NB4 (cell line): ENCODE measurements at regions not wholly inside any gene's neighbourhood (a gene's known extent, or its start where the extent isn't known, plus 50 kb on each side); places are given as distances from the start of the nearest gene placed in this dataset.

Experiments
- POLR2A ChIP-seq: IDR thresholded peaks from 2 replicates; pipeline ENCODE4 v1.6.1; 2011; ENCODE audit warnings: mild to moderate bottlenecking; ENCODE audit not compliant: insufficient read length; ENCODE audit errors: extremely low read depth
- TF ChIP-seq, protein P1 (sequence below): IDR thresholded peaks from one replicate; pipeline ENCODE4 v1.5.1; 2012; ENCODE audit warnings: low read depth, low read length
- TF ChIP-seq, protein P2 (sequence below): IDR thresholded peaks from 2 replicates; pipeline ENCODE4 v1.6.1; 2011; ENCODE audit warnings: low read depth, low read length

DNA sequence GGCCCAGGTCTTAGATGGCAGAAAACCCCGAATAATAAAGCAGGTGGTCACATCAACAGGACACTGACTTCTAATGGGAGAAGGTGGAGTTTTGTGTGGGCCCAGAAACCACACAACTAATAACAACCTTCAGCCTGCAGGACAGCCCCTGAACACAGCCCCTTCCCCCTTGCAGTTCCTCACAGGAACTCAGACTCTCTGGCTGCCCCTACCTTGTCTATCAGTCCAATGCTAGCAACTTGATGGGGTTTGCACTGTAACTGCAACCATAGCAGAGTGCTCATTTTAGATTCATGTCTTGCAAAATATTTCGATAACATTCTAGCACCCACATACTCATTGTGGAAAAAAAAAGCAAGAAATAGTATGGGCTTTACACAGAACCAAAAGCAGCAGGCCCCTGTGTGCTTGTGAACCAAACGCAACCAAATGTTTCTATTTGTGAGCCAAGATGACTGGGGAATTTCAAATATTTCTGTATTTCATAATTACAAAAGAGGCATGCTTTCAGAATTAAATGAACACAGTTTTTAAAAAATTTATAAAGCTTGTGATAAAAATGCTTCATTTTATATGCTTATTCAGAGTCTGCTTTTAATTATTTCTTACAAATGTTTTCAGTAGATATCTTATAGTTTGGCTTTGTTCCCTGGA, 62.7 kb upstream of the PDE4D start:
- TF ChIP-seq, protein P1, sequence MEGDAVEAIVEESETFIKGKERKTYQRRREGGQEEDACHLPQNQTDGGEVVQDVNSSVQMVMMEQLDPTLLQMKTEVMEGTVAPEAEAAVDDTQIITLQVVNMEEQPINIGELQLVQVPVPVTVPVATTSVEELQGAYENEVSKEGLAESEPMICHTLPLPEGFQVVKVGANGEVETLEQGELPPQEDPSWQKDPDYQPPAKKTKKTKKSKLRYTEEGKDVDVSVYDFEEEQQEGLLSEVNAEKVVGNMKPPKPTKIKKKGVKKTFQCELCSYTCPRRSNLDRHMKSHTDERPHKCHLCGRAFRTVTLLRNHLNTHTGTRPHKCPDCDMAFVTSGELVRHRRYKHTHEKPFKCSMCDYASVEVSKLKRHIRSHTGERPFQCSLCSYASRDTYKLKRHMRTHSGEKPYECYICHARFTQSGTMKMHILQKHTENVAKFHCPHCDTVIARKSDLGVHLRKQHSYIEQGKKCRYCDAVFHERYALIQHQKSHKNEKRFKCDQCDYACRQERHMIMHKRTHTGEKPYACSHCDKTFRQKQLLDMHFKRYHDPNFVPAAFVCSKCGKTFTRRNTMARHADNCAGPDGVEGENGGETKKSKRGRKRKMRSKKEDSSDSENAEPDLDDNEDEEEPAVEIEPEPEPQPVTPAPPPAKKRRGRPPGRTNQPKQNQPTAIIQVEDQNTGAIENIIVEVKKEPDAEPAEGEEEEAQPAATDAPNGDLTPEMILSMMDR = no peak
- TF ChIP-seq POLR2A = no peak
- TF ChIP-seq, protein P2, sequence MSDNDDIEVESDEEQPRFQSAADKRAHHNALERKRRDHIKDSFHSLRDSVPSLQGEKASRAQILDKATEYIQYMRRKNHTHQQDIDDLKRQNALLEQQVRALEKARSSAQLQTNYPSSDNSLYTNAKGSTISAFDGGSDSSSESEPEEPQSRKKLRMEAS = no peak
